ENCODE measurements at regions not wholly inside any gene's neighbourhood (a gene's known extent, or its start where the extent isn't known, plus 50 kb on each side); places are given as distances from the start of the nearest gene placed in this dataset.
"Not testable (repeated sequence)": the region's sequence is repeated elsewhere in the genome, so short reads cannot be mapped to it uniquely, and the experiment has no call there.

GRCh38 chr10:21285742-21286331, 239.6 kb downstream of the SKIDA1 start:
- DNase-seq: no peak

- DNase-seq: no peak
These were observed 240.3 kb downstream of the SKIDA1 start for GRCh38 chr10:21285207-21285606.

GRCh38 chr10:21284301-21284700, 241.2 kb downstream of the SKIDA1 start:
- DNase-seq: no peak

- DNase-seq: not testable (repeated sequence)
These were observed 242.4 kb downstream of the SKIDA1 start for GRCh38 chr10:21283053-21283452.

GRCh38 chr10:21281765-21282484, 243.6 kb downstream of the SKIDA1 start:
- no peak for DNase-seq

- no peak for DNase-seq
These were observed 244.4 kb downstream of the SKIDA1 start for GRCh38 chr10:21280971-21281572.

- no peak for DNase-seq
These were observed 245.4 kb downstream of the SKIDA1 start for GRCh38 chr10:21280037-21280436.

GRCh38 chr10:21279217-21279575, 246.3 kb downstream of the SKIDA1 start:
- no peak for DNase-seq

GRCh38 chr10:21278491-21279216, 246.8 kb downstream of the SKIDA1 start:
- DNase-seq: peak; percentile 60

GRCh38 chr10:21273400-21273968, 252.0 kb downstream of the SKIDA1 start:
- no peak for DNase-seq

- no peak for DNase-seq
These were observed 252.7 kb downstream of the SKIDA1 start for GRCh38 chr10:21272643-21273399.

GRCh38 chr10:21270976-21271375, 254.5 kb downstream of the SKIDA1 start:
- DNase-seq: no peak

GRCh38 chr10:21269289-21269688, 256.2 kb downstream of the SKIDA1 start:
- DNase-seq: no peak

- DNase-seq: no peak
These were observed 259.9 kb downstream of the SKIDA1 start for GRCh38 chr10:21265622-21266021.

- DNase-seq: no peak
These were observed 261.2 kb downstream of the SKIDA1 start for GRCh38 chr10:21264271-21264670.

GRCh38 chr10:21263839-21264238, 261.6 kb downstream of the SKIDA1 start:
- DNase-seq: no peak

- no peak for DNase-seq
These were observed 262.1 kb downstream of the SKIDA1 start for GRCh38 chr10:21263263-21263803.

GRCh38 chr10:21261842-21262294, 263.6 kb downstream of the SKIDA1 start:
- DNase-seq: no peak

GRCh38 chr10:21260506-21261149, 264.9 kb downstream of the SKIDA1 start:
- DNase-seq: no peak

GRCh38 chr10:21260066-21260465, 265.4 kb downstream of the SKIDA1 start:
- no peak for DNase-seq

GRCh38 chr10:21257919-21258318, 267.6 kb downstream of the SKIDA1 start:
- DNase-seq: no peak

GRCh38 chr10:21257191-21257590, 268.3 kb downstream of the SKIDA1 start:
- DNase-seq: no peak
